Mucosa of stomach (tissue), 1 donor: ENCODE measurements at regions not wholly inside any gene's neighbourhood (a gene's known extent, or its start where the extent isn't known, plus 50 kb on each side); places are given as distances from the start of the nearest gene placed in this dataset.
"Not testable (repeated sequence)": the region's sequence is repeated elsewhere in the genome, so short reads cannot be mapped to it uniquely, and the experiment has no call there.

Experiments
- H3K27me3 ChIP-seq: one replicate; pipeline ENCODE4 v1.7.0; 2013; ENCODE audit warnings: mild to moderate bottlenecking, low read length; ENCODE audit not compliant: control insufficient read depth, insufficient read depth
- H3K36me3 ChIP-seq: one replicate; pipeline ENCODE4 v1.7.0; 2013; ENCODE audit warnings: low read length; ENCODE audit not compliant: control insufficient read depth, insufficient read depth
- H3K4me1 ChIP-seq: one replicate; pipeline ENCODE4 v1.7.0; 2013; ENCODE audit warnings: mild to moderate bottlenecking, low read length; ENCODE audit not compliant: control insufficient read depth, insufficient read depth
- H3K4me3 ChIP-seq: one replicate; pipeline ENCODE4 v1.7.0; 2013; ENCODE audit warnings: low read length
- H3K9ac ChIP-seq: one replicate; pipeline ENCODE4 v1.7.0; 2013; ENCODE audit warnings: mild to moderate bottlenecking, low read length, moderate library complexity
- H3K9me3 ChIP-seq: one replicate; pipeline ENCODE4 v1.7.0; 2013; ENCODE audit warnings: mild to moderate bottlenecking, low read length, moderate library complexity; ENCODE audit not compliant: control insufficient read depth
- donor health status: Pancreatic carcinoma.

DNA sequence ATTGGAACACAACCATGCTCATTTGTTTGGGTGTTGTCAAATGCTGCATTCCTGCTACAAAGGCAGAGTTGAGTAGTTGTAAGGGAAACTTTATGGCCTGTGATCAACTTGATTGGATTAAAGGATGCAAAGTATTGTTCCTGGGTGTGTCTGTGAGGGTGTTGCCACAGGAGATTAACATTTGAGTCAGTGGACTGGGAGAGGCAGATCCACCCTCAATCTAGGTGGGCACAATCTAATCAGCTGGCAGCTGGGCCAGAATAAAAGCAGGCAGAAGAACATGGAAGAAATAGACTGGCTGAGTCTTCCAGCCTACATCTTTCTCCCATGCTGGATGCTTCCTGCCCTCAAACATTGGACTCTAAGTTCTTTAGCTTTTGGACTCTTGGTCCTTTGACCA is 145.6 kb upstream of the LMCD1 start:
- H3K27me3 ChIP-seq, H3K36me3 ChIP-seq, H3K4me1 ChIP-seq, H3K4me3 ChIP-seq, H3K9me3 ChIP-seq, H3K9ac ChIP-seq: not testable (repeated sequence)

GRCh38 chr3:8357859-8358258 is 143.8 kb upstream of the LMCD1 start:
- H3K9ac ChIP-seq = no peak overlapping the region
- H3K36me3 ChIP-seq = no peaks in the 10 kb centered on the region
- no peaks in the 10 kb centered on the region for H3K9me3 ChIP-seq
- H3K4me3 ChIP-seq = no peak overlapping the region
- no peaks in the 10 kb centered on the region for H3K27me3 ChIP-seq
- H3K4me1 ChIP-seq = no peaks in the 10 kb centered on the region

GRCh38 chr3:8359133-8359532 is 142.5 kb upstream of the LMCD1 start:
- no peaks in the 10 kb centered on the region for H3K4me1 ChIP-seq
- H3K9ac ChIP-seq = no peak overlapping the region
- H3K27me3 ChIP-seq = no peaks in the 10 kb centered on the region
- no peak overlapping the region for H3K4me3 ChIP-seq
- no peaks in the 10 kb centered on the region for H3K36me3 ChIP-seq
- H3K9me3 ChIP-seq = no peaks in the 10 kb centered on the region

DNA sequence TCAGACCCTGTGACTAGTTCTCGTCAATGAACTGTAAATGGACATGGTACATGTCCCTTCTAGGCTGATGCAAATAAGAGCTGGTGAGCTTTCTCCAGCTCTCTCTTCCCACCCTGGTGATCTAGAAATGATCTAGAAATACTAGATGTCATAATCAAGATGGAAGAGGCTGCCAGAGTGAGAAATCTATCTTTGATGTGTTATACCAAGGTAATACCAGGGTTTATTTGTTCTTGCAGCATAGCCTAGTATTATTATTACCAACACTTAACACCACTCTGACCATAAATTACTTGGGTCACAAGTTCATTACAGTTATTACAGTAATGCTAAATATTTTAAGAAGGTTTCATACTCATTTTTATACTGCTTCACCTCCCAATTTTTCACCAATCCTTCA is 138.4 kb upstream of the LMCD1 start:
- Histone ChIP-seq H3K27me3 (no peaks in the 10 kb centered on the region), H3K9ac (no peak overlapping the region), H3K9me3 (no peaks in the 10 kb centered on the region), H3K4me1 (no peaks in the 10 kb centered on the region), H3K36me3 (no peaks in the 10 kb centered on the region), H3K4me3 (no peak overlapping the region)

GRCh38 chr3:8365541-8365940 is 136.1 kb upstream of the LMCD1 start:
- Histone ChIP-seq H3K9me3 (no peaks in the 10 kb centered on the region), H3K27me3 (no peaks in the 10 kb centered on the region), H3K4me1 (no peaks in the 10 kb centered on the region), H3K36me3 (no peaks in the 10 kb centered on the region), H3K9ac (no peak overlapping the region), H3K4me3 (no peak overlapping the region)

- Histone ChIP-seq H3K4me1 (peaks cover 4% of the 10 kb centered on the region), H3K27me3 (no peaks in the 10 kb centered on the region)
Measured at GRCh38 chr3:8366219-8366810, 135.3 kb upstream of the LMCD1 start.

DNA sequence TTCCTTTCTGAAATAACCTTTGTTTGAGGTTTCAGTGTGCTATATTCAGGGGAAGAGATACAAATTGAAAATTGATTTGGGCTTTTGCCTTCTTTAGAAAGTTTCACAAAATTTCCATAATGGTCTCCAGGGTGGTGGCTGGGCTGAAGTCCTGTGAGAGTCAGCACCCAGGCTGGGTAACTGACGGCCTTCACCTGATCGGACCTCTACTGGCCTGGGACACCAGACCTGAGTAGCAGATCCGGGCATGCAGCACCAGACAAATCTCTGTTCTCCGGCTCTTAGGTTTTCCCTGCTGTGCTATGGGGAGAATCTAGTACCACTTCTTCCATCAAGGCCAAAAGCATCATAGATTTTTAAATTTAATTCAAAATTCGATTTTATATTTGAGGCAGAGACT is 133.0 kb upstream of the LMCD1 start:
- Histone ChIP-seq H3K9me3 (no peaks in the 10 kb centered on the region), H3K27me3 (no peaks in the 10 kb centered on the region), H3K36me3 (no peaks in the 10 kb centered on the region), H3K4me3 (no peak overlapping the region), H3K9ac (no peak overlapping the region), H3K4me1 (peaks cover 17% of the 10 kb centered on the region)

More at GRCh38 chr3:8366219-8366810, 135.3 kb upstream of the LMCD1 start:
- Histone ChIP-seq H3K36me3 (no peaks in the 10 kb centered on the region), H3K4me3 (no peak overlapping the region), H3K9ac (no peak overlapping the region), H3K9me3 (no peaks in the 10 kb centered on the region)

- Histone ChIP-seq H3K27me3 (no peaks in the 10 kb centered on the region), H3K9ac (no peak overlapping the region), H3K4me3 (no peak overlapping the region), H3K36me3 (no peaks in the 10 kb centered on the region), H3K4me1 (peaks cover 17% of the 10 kb centered on the region), H3K9me3 (no peaks in the 10 kb centered on the region)
Measured at GRCh38 chr3:8369638-8370037, 132.0 kb upstream of the LMCD1 start.

GRCh38 chr3:8371085-8371551 is 130.5 kb upstream of the LMCD1 start:
- Histone ChIP-seq H3K27me3 (no peaks in the 10 kb centered on the region), H3K36me3 (no peaks in the 10 kb centered on the region), H3K4me1 (peaks cover 17% of the 10 kb centered on the region), H3K4me3 (no peak overlapping the region), H3K9ac (no peak overlapping the region), H3K9me3 (no peaks in the 10 kb centered on the region)

DNA sequence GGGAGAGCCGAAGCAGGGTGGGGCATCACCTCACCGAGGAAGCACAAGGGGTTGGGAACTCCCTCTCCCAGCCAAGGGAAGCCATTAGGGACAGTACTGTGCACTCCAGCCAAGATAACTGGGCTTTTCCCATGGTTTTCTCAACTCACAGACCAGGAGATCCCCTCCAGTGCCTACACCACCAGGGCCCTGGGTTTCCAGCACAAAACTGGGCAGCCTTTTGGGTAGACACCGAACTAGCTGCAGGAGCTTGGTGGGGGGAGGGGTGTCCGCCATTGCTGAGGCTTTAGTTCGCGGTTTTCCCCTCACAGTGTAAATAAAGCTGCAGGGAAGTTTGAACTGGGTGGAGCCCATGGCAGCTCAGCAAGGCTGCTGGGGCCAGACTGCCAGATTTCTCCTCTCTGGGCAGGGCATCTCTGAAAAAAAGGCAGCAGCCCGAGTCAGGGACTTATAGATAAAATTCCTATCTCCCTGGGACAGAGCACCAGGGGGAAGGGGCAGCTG is 129.6 kb upstream of the LMCD1 start:
- Histone ChIP-seq H3K9me3 (no peaks in the 10 kb centered on the region), H3K9ac (no peak overlapping the region), H3K27me3 (no peaks in the 10 kb centered on the region), H3K4me3 (no peak overlapping the region), H3K36me3 (no peaks in the 10 kb centered on the region), H3K4me1 (peaks cover 17% of the 10 kb centered on the region)

DNA sequence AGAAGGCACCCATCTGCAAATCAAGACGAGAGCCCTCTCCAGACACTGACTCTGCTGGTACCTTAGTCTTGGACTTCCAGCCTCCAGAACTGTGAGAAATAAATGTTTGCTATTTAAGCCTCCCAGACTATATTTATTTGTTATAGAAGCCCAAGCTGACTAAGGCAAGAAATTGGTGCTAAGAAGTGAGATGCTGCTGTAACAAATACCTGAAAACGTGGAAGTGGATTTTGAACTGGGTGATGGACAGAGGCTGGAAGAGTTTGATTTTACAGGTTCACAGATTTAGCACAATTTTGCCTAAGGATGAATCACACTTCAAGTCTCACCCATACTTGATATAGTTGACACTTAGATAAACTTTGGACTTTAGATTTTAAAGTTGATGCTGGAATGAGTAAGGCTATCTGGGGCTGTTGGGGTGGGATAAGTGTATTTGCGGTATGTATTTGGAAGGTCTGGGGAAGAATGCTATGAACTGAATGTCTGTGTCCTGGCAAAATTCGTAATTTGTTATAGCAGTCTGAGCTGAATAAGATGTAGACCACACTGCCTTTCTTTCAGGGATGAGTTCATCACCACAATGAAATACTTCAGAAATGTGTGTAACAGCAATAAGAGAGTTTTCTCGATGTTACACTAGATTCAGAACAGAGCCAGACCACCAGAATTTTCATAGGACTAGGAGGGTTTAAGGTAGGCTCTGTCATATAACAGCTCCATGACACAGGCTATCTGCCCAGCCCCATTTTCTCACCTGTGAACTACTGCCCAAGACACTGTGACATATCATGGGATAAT is 120.5 kb upstream of the LMCD1 start:
- Histone ChIP-seq H3K9me3 (no peaks in the 10 kb centered on the region), H3K9ac (no peak overlapping the region), H3K4me1 (no peaks in the 10 kb centered on the region), H3K27me3 (no peaks in the 10 kb centered on the region), H3K4me3 (no peak overlapping the region), H3K36me3 (no peaks in the 10 kb centered on the region)

DNA sequence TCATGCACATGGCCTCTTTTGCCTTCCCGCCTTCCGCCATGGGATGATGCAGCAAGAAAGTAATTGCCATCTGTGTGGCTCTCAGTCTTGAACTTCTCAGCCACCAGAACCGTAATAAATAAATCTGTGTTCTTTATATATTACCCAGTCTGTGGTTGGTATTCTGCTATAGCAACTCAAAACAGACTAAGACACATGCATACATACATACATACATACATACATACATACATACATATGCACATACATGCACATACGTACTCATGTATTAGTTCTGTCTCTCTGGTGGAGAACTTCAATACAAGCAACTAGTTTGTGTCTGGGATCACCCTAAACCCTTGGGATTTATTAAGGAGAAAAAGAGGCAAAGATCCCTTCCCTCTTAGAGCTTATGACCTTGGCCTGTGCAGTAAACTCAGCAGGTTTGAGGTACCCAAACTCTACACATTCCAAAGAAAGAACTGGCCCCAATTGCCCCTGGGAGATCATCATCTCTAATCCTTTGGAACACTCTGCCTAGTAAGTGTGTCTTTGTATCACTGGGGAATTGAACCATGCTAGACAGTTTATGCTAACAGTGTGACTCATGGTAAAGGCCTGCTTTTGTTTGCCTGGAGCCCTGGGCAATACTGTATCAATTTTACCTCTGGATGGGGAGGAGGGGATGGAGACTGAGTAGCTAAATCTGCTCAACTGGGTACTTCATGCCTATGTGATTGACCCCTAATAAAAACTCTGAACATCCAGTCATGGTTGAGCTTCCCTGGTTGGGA is 115.6 kb upstream of the LMCD1 start:
- Histone ChIP-seq H3K9me3 (no peaks in the 10 kb centered on the region), H3K4me1 (no peaks in the 10 kb centered on the region), H3K27me3 (no peaks in the 10 kb centered on the region), H3K4me3 (no peak overlapping the region), H3K9ac (no peak overlapping the region), H3K36me3 (no peaks in the 10 kb centered on the region)
